SK-N-SH (cell line): ENCODE measurements at regions not wholly inside any gene's neighbourhood (a gene's known extent, or its start where the extent isn't known, plus 50 kb on each side); places are given as distances from the start of the nearest gene placed in this dataset.

Experiments
- EZH2phosphoT487 ChIP-seq: fragments of 200-600 bp; sonication (generic); IDR thresholded peaks from 2 replicates; pipeline ENCODE4 v1.6.1; 2017; ENCODE audit warnings: low read depth, mixed run types, mild to moderate bottlenecking, antibody characterized with exemption, moderate library complexity, borderline replicate concordance
- NFIC ChIP-seq: IDR thresholded peaks from 2 replicates; pipeline ENCODE4 v1.4.0; 2012; ENCODE audit warnings: borderline replicate concordance
- POLR2AphosphoS5 ChIP-seq: IDR thresholded peaks from 2 replicates; pipeline ENCODE4 v1.6.1; 2012; ENCODE audit warnings: low read depth, low read length
- TF ChIP-seq, protein P1 (sequence below): fragments of 200-600 bp; sonication (generic); IDR thresholded peaks from 2 replicates; pipeline ENCODE4 v1.6.1; 2017; ENCODE audit warnings: antibody characterized with exemption, mild to moderate bottlenecking, moderate library complexity
- TF ChIP-seq, protein P2 (sequence below): IDR thresholded peaks from 2 replicates; pipeline ENCODE4 v1.6.1; 2012; ENCODE audit warnings: mild to moderate bottlenecking, low read depth, low read length, moderate library complexity

DNA sequence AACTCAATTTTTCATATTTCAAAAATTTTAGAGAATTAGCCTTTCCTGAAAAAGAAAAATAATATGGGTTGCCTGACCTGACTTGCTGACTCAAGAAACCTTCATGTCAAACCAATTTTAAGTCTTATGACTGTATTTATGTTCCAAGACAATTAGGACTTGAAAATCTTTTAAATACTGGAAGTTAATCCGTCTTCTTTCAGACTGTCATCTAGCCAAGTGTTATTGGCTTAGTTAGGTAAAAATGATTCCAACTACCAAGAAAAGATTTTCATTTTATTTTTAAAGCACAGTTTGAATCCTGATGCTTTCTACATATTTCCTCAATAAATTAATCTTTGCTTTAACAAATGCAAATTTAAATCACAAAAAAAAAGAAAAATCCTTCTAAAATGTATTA is 337.6 kb downstream of the SLITRK6 start:
- TF ChIP-seq EZH2phosphoT487: no peak
- TF ChIP-seq, protein P1, sequence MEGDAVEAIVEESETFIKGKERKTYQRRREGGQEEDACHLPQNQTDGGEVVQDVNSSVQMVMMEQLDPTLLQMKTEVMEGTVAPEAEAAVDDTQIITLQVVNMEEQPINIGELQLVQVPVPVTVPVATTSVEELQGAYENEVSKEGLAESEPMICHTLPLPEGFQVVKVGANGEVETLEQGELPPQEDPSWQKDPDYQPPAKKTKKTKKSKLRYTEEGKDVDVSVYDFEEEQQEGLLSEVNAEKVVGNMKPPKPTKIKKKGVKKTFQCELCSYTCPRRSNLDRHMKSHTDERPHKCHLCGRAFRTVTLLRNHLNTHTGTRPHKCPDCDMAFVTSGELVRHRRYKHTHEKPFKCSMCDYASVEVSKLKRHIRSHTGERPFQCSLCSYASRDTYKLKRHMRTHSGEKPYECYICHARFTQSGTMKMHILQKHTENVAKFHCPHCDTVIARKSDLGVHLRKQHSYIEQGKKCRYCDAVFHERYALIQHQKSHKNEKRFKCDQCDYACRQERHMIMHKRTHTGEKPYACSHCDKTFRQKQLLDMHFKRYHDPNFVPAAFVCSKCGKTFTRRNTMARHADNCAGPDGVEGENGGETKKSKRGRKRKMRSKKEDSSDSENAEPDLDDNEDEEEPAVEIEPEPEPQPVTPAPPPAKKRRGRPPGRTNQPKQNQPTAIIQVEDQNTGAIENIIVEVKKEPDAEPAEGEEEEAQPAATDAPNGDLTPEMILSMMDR: no peak
- no peak for TF ChIP-seq NFIC
- TF ChIP-seq, protein P2, sequence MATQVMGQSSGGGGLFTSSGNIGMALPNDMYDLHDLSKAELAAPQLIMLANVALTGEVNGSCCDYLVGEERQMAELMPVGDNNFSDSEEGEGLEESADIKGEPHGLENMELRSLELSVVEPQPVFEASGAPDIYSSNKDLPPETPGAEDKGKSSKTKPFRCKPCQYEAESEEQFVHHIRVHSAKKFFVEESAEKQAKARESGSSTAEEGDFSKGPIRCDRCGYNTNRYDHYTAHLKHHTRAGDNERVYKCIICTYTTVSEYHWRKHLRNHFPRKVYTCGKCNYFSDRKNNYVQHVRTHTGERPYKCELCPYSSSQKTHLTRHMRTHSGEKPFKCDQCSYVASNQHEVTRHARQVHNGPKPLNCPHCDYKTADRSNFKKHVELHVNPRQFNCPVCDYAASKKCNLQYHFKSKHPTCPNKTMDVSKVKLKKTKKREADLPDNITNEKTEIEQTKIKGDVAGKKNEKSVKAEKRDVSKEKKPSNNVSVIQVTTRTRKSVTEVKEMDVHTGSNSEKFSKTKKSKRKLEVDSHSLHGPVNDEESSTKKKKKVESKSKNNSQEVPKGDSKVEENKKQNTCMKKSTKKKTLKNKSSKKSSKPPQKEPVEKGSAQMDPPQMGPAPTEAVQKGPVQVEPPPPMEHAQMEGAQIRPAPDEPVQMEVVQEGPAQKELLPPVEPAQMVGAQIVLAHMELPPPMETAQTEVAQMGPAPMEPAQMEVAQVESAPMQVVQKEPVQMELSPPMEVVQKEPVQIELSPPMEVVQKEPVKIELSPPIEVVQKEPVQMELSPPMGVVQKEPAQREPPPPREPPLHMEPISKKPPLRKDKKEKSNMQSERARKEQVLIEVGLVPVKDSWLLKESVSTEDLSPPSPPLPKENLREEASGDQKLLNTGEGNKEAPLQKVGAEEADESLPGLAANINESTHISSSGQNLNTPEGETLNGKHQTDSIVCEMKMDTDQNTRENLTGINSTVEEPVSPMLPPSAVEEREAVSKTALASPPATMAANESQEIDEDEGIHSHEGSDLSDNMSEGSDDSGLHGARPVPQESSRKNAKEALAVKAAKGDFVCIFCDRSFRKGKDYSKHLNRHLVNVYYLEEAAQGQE: no peak
- TF ChIP-seq POLR2AphosphoS5: no peak
